ENCODE measurements at regions not wholly inside any gene's neighbourhood (a gene's known extent, or its start where the extent isn't known, plus 50 kb on each side); places are given as distances from the start of the nearest gene placed in this dataset.

DNA sequence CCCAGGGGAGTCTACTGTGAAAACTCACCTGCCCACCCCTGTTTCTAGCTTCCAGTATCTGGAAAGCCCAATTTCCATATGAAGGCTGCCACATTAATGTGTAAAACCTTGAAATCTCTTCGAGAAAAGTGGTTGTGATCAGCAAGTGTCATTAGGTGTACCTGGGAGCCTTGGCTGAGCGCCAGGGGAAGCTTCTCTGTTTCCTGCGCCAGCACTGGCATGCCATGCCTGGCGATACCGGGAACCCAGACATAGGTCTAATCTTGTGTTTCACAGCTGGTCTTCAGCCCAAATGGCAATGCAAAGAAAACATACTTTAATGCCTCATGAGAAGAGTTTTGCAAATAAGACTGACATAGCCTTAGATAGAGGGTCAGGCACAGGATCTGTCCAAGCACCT, 101.6 kb downstream of the TENT4A start:
- TF ChIP-seq GATA2 (IDR thresholded peaks at IDR 0.05; ENCODE audit: low read depth, low read length) (no peak), GATA3 (IDR thresholded peaks at IDR 0.05; ENCODE audit: low read depth, low read length) (no peak)
